Stimulated activated CD4-positive, alpha-beta T cell treated with anti-CD3 and anti-CD28 coated beads, Interleukin-4, amount 100 ng/mL, for 24 hours (primary cell): ENCODE measurements at regions not wholly inside any gene's neighbourhood (a gene's known extent, or its start where the extent isn't known, plus 50 kb on each side); places are given as distances from the start of the nearest gene placed in this dataset.
"Not testable (repeated sequence)": the region's sequence is repeated elsewhere in the genome, so short reads cannot be mapped to it uniquely, and the experiment has no call there.

ENCODE experiments used
- DNase-seq: peaks from one replicate; pipeline ENCODE4 v3.0.0-alpha.2; 2020

- no peak for DNase-seq
Measured at GRCh38 chr1:157288006-157288405, 149.8 kb upstream of the ETV3 start.

GRCh38 chr1:157287462-157287861 lies 149.3 kb upstream of the ETV3 start:
- DNase-seq: no peak

- no peak for DNase-seq
Measured at GRCh38 chr1:157286646-157287420, 148.6 kb upstream of the ETV3 start.

- DNase-seq: no peak
Measured at GRCh38 chr1:157286096-157286495, 147.9 kb upstream of the ETV3 start.

- DNase-seq: no peak
Measured at GRCh38 chr1:157284451-157284850, 146.3 kb upstream of the ETV3 start.

- no peak for DNase-seq
Measured at GRCh38 chr1:157279802-157280140, 141.6 kb upstream of the ETV3 start.

GRCh38 chr1:157279138-157279801 lies 141.1 kb upstream of the ETV3 start:
- no peak for DNase-seq

GRCh38 chr1:157278383-157279137 lies 140.4 kb upstream of the ETV3 start:
- no peak for DNase-seq

- no peak for DNase-seq
Measured at GRCh38 chr1:157277913-157278312, 139.7 kb upstream of the ETV3 start.

GRCh38 chr1:157277281-157277680 lies 139.1 kb upstream of the ETV3 start:
- no peak for DNase-seq

- DNase-seq: no peak
Measured at GRCh38 chr1:157274698-157275534, 136.7 kb upstream of the ETV3 start.

GRCh38 chr1:157272729-157273524 lies 134.7 kb upstream of the ETV3 start:
- no peak for DNase-seq

- no peak for DNase-seq
Measured at GRCh38 chr1:157272264-157272663, 134.1 kb upstream of the ETV3 start.

- no peak for DNase-seq
Measured at GRCh38 chr1:157270705-157271274, 132.6 kb upstream of the ETV3 start.

- no peak for DNase-seq
Measured at GRCh38 chr1:157269656-157270375, 131.6 kb upstream of the ETV3 start.

- no peak for DNase-seq
Measured at GRCh38 chr1:157262891-157263290, 124.7 kb upstream of the ETV3 start.

GRCh38 chr1:157262422-157262821 lies 124.2 kb upstream of the ETV3 start:
- DNase-seq: no peak

GRCh38 chr1:157255891-157256290 lies 117.7 kb upstream of the ETV3 start:
- DNase-seq: not testable (repeated sequence)

GRCh38 chr1:157254183-157254582 lies 116.0 kb upstream of the ETV3 start:
- DNase-seq: not testable (repeated sequence)

- DNase-seq: no peak
Measured at GRCh38 chr1:157252473-157252872, 114.3 kb upstream of the ETV3 start.

GRCh38 chr1:157249739-157250138 lies 111.5 kb upstream of the ETV3 start:
- DNase-seq: no peak
